HL-60 (cell line): ENCODE measurements at regions not wholly inside any gene's neighbourhood (a gene's known extent, or its start where the extent isn't known, plus 50 kb on each side); places are given as distances from the start of the nearest gene placed in this dataset.

Source experiments
- DNase-seq, 2 experiments: peaks; one replicate each; pipeline ENCODE4 v3.0.0-alpha.2; 2010 to 2020; ENCODE audit warnings: low read depth in 1 of 2, low spot score in 1 of 2
- H3K27ac ChIP-seq: fragments of 250-450 bp; sonication (Bioruptor Pico); replicated peaks from 2 replicates; pipeline ENCODE4 v1.5.1; 2020; ENCODE audit warnings: mild to moderate bottlenecking, moderate library complexity
- H3K27me3 ChIP-seq: fragments of 250-450 bp; sonication (Bioruptor Pico); 2 replicates; pipeline ENCODE4 v1.5.1; 2021; ENCODE audit warnings: mild to moderate bottlenecking, moderate library complexity; ENCODE audit not compliant: insufficient read depth, poor library complexity, severe bottlenecking
- H3K4me3 ChIP-seq: replicated peaks from 2 replicates; pipeline ENCODE4 v1.5.1; 2011; ENCODE audit warnings: mild to moderate bottlenecking, control low read depth, low read length; ENCODE audit not compliant: insufficient read depth
- GABPA ChIP-seq: IDR thresholded peaks from 2 replicates; pipeline ENCODE4 v1.6.1; 2012; ENCODE audit warnings: low read depth
- POLR2AphosphoS5 ChIP-seq: IDR thresholded peaks from 2 replicates; pipeline ENCODE4 v1.6.1; 2012; ENCODE audit warnings: low read depth
- SPI1 ChIP-seq: IDR thresholded peaks from 2 replicates; pipeline ENCODE4 v1.6.1; 2012; ENCODE audit warnings: low read depth, mild to moderate bottlenecking, borderline replicate concordance
- TF ChIP-seq, protein P1 (sequence below): IDR thresholded peaks from one replicate; pipeline ENCODE4 v1.5.1; 2011; ENCODE audit warnings: low read length, control low read depth, inconsistent platforms; ENCODE audit not compliant: insufficient read depth
- TF ChIP-seq, protein P2 (sequence below): IDR thresholded peaks from 2 replicates; pipeline ENCODE4 v1.6.1; 2012; ENCODE audit warnings: low read depth; ENCODE audit not compliant: insufficient replicate concordance

DNA sequence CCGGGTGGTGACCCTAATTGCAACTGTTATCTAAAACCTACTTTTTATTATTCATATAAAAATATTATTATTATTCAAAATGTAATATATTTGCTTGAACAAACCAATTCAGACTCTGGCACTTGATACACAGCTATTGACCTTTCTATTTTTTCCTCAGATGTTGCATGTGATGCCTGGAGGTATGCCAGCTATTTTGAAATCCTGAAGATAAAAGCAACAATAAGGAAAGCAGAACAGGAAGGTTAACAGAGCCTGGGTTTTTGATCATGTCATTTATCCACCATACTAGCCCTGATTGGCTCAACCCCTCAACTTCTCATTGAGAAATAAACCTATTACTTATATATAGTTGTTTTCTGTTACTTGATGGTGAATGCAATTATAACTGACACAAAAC is 340.9 kb upstream of the KIF2A start:
- no peak for DNase-seq
- Histone ChIP-seq H3K4me3 (no peak overlapping the region), H3K27me3 (no peaks in the 10 kb centered on the region), H3K27ac (no peak overlapping the region)
- TF ChIP-seq, protein P1, sequence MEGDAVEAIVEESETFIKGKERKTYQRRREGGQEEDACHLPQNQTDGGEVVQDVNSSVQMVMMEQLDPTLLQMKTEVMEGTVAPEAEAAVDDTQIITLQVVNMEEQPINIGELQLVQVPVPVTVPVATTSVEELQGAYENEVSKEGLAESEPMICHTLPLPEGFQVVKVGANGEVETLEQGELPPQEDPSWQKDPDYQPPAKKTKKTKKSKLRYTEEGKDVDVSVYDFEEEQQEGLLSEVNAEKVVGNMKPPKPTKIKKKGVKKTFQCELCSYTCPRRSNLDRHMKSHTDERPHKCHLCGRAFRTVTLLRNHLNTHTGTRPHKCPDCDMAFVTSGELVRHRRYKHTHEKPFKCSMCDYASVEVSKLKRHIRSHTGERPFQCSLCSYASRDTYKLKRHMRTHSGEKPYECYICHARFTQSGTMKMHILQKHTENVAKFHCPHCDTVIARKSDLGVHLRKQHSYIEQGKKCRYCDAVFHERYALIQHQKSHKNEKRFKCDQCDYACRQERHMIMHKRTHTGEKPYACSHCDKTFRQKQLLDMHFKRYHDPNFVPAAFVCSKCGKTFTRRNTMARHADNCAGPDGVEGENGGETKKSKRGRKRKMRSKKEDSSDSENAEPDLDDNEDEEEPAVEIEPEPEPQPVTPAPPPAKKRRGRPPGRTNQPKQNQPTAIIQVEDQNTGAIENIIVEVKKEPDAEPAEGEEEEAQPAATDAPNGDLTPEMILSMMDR, result no peak
- TF ChIP-seq, protein P2, sequence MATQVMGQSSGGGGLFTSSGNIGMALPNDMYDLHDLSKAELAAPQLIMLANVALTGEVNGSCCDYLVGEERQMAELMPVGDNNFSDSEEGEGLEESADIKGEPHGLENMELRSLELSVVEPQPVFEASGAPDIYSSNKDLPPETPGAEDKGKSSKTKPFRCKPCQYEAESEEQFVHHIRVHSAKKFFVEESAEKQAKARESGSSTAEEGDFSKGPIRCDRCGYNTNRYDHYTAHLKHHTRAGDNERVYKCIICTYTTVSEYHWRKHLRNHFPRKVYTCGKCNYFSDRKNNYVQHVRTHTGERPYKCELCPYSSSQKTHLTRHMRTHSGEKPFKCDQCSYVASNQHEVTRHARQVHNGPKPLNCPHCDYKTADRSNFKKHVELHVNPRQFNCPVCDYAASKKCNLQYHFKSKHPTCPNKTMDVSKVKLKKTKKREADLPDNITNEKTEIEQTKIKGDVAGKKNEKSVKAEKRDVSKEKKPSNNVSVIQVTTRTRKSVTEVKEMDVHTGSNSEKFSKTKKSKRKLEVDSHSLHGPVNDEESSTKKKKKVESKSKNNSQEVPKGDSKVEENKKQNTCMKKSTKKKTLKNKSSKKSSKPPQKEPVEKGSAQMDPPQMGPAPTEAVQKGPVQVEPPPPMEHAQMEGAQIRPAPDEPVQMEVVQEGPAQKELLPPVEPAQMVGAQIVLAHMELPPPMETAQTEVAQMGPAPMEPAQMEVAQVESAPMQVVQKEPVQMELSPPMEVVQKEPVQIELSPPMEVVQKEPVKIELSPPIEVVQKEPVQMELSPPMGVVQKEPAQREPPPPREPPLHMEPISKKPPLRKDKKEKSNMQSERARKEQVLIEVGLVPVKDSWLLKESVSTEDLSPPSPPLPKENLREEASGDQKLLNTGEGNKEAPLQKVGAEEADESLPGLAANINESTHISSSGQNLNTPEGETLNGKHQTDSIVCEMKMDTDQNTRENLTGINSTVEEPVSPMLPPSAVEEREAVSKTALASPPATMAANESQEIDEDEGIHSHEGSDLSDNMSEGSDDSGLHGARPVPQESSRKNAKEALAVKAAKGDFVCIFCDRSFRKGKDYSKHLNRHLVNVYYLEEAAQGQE, result no peak
- TF ChIP-seq SPI1 (no peak), GABPA (no peak), POLR2AphosphoS5 (no peak)

DNA sequence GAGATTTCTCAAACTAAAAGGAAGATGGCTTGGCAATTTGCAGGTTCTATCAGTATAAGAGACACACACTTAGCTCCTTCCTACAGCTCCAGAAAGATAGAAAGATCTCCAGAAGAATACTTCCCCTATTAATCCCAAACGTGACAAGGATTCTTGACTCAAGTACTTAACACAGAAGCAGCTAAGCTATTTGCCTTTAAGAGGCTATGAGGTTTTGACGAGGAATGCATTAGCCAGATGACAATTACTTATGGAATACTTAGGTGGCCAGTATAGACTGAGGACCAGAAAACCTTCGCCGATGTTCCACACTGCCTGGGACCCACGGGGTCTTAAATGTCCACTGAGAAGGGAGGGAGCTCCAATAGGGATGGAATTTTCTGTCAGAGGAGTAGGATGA is 340.5 kb upstream of the KIF2A start:
- DNase-seq, result no peak
- Histone ChIP-seq H3K4me3 (no peak overlapping the region), H3K27me3 (no peaks in the 10 kb centered on the region), H3K27ac (no peak overlapping the region)
- TF ChIP-seq SPI1 (no peak), GABPA (no peak), POLR2AphosphoS5 (no peak)
- TF ChIP-seq, protein P2, result no peak
- TF ChIP-seq, protein P1, result no peak

DNA sequence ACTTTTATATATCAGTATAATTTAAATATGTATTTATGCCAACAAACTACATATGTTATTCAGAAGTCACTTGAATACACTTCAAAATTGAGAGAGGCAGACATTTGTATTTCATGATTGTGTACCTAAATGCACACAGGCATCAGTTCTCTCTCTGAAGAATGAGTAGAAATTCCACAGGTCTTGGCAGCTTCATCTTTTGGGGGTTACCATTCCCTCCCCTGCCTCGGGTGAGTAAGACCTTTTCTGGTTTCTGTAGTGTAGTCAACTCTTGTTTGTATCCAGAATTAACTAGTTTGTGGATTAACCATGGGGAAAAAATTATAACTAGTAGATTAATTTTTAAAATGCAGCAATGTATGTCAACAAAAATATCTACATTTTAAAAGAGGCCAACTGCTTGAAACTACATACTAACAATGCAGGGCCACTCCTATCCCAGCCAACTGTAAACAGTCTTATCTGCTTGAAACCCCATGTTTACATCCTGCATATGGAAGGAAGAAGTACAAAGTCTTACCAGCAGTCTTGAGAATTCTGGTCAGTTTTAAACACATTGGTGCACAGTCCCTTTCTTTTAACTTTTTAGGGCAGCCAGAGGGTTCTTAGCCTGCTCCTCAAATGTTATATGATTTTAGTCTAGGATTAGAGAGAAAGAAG is 339.6 kb upstream of the KIF2A start:
- no peak overlapping the region for H3K27ac ChIP-seq
- no peaks in the 10 kb centered on the region for H3K27me3 ChIP-seq
- no peak overlapping the region for H3K4me3 ChIP-seq
- TF ChIP-seq, protein P2, result no peak
- no peak for TF ChIP-seq POLR2AphosphoS5
- no peak for TF ChIP-seq GABPA
- TF ChIP-seq, protein P1, result no peak
- TF ChIP-seq SPI1, result no peak
- DNase-seq, result no peak
